H1 (cell line): ENCODE measurements at regions not wholly inside any gene's neighbourhood (a gene's known extent, or its start where the extent isn't known, plus 50 kb on each side); places are given as distances from the start of the nearest gene placed in this dataset.

Source experiments
- CBX8 ChIP-seq: fragments of 300-800, 300-1000 bp; sonication (generic); IDR thresholded peaks from 2 replicates; pipeline ENCODE4 v1.7.1; 2016; ENCODE audit warnings: low read depth, low read length, borderline replicate concordance
- EP300 ChIP-seq, 2 experiments: IDR thresholded peaks; 1 replicate in 1 of 2; 2 replicates in 1 of 2; pipeline ENCODE4 v1.6.1; 2011 to 2012; ENCODE audit warnings: low read depth in 2 of 2, low read length in 2 of 2, mild to moderate bottlenecking in 2 of 2, borderline replicate concordance in 1 of 2, inconsistent platforms in 1 of 2, moderate library complexity in 1 of 2
- GABPA ChIP-seq: IDR thresholded peaks from 2 replicates; pipeline ENCODE4 v1.6.1; 2011; ENCODE audit warnings: mild to moderate bottlenecking, low read length, moderate library complexity, borderline replicate concordance; ENCODE audit not compliant: insufficient read depth
- KDM1A ChIP-seq: fragments of 200-600, 300-600 bp; sonication (generic); IDR thresholded peaks from 2 replicates; pipeline ENCODE4 v1.7.1; 2016; ENCODE audit warnings: mild to moderate bottlenecking, low read length, borderline replicate concordance
- TCF12 ChIP-seq: IDR thresholded peaks from 2 replicates; pipeline ENCODE4 v1.6.1; 2011; ENCODE audit warnings: low read depth, mild to moderate bottlenecking, low read length

DNA sequence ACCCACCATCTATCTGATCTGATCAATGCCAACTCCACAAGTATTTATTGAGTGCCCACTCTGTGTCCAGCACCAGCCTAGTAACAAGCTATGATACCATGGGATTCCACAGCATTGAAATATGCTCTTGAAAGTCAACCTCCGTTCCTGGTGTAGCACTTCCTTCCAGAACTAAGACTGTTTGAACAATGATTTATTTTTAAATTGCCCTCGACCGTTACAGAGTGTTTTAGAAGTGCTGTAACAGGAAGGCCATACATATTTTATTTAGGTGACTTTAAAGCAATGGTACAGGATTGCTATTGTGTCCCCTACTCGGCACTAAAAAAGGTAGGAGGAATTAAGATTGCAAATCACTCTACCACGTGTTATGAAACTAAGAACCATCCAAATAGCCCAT is 225.6 kb downstream of the TEX36 start (continued):
- TF ChIP-seq CBX8 (no peak), EP300 (IDR thresholded peaks at IDR 0.05; ENCODE audit: borderline replicate concordance in 1 of 2, low read depth in 2 of 2, low read length in 2 of 2) (no peak), KDM1A (no peak), TCF12 (no peak), GABPA (no peak)
